ENCODE measurements at regions not wholly inside any gene's neighbourhood (a gene's known extent, or its start where the extent isn't known, plus 50 kb on each side); places are given as distances from the start of the nearest gene placed in this dataset.

DNA sequence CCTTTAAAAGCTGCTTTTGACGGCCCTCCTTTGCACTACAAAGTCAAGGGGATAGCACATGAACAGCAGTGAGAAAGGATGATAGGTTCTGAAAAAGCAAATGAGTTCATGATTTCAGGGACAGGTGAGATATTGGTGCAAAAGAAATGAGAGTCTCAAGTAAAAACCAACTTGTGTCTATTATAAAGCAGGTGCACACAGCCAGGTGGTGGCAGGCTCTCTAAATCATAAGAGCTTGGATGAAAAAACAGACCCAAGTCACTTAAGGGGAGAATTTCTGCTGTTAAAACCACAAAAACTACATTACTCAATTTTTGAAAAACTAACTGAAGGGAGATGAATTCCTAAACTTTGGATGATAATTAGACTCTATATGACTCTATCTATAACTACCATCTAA lies 201.5 kb downstream of the SP3 start:
- TF ChIP-seq, protein P1, sequence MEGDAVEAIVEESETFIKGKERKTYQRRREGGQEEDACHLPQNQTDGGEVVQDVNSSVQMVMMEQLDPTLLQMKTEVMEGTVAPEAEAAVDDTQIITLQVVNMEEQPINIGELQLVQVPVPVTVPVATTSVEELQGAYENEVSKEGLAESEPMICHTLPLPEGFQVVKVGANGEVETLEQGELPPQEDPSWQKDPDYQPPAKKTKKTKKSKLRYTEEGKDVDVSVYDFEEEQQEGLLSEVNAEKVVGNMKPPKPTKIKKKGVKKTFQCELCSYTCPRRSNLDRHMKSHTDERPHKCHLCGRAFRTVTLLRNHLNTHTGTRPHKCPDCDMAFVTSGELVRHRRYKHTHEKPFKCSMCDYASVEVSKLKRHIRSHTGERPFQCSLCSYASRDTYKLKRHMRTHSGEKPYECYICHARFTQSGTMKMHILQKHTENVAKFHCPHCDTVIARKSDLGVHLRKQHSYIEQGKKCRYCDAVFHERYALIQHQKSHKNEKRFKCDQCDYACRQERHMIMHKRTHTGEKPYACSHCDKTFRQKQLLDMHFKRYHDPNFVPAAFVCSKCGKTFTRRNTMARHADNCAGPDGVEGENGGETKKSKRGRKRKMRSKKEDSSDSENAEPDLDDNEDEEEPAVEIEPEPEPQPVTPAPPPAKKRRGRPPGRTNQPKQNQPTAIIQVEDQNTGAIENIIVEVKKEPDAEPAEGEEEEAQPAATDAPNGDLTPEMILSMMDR (IDR thresholded peaks at IDR 0.05 in 8 of 11, conservative IDR thresholded peaks at IDR 0.05 in 3 of 11): no peak
- TF ChIP-seq POLR2A (IDR thresholded peaks at IDR 0.05) (no peak), POLR2AphosphoS5 (IDR thresholded peaks at IDR 0.05) (no peak)
